Activated CD4-positive, alpha-beta T cell treated with anti-CD3 and anti-CD28 coated beads, Interleukin-2, amount 50 U/mL, for 16 hours (primary cell): ENCODE measurements at regions not wholly inside any gene's neighbourhood (a gene's known extent, or its start where the extent isn't known, plus 50 kb on each side); places are given as distances from the start of the nearest gene placed in this dataset.
"Not testable (repeated sequence)": the region's sequence is repeated elsewhere in the genome, so short reads cannot be mapped to it uniquely, and the experiment has no call there.

Source experiments
- DNase-seq: peaks from one replicate; pipeline ENCODE4 v3.0.0-alpha.2; 2020

- no peak for DNase-seq
These were observed 131.9 kb downstream of the NPR3 start for GRCh38 chr5:32842813-32843530.

DNA sequence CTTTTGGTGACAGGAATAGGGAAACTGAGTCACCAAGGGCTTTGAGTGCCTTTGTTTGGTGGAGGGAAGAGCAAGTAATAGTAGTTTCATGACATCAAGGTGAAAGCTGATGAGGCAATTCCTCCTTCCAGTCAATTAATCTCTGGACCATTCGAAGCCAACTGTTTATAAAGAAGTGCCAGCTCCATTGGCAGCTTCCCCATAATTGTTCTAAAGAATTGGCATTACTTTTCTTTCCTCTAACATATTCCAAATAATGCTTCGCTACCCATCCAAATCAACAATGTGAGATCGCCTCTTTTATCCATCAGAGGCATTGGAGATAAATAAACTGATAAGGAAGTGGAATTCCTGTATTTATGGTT, 132.4 kb downstream of the NPR3 start:
- no peak for DNase-seq

DNA sequence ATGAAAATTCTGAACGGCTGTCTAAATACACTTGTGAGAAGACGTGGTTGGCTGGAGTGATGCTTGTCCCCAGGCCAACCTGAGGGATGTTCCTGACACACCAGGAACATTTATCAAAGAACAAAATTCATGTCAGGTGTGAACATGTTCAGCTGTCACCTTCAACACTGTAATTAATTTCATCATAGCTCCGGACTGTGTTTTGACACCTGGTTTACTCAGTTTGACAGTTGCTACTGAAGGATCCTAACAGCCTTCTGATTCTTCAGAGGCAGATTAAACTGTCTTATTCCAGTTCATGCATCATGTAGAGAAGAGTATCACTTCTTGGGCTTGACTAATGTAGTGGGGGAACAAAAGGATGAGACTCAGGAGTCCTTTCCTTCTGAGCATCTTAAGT, 134.1 kb downstream of the NPR3 start:
- no peak for DNase-seq

GRCh38 chr5:32848120-32848519, 137.0 kb downstream of the NPR3 start:
- DNase-seq: no peak

GRCh38 chr5:32848681-32849080, 137.6 kb downstream of the NPR3 start:
- no peak for DNase-seq

GRCh38 chr5:32850817-32851496, 139.8 kb downstream of the NPR3 start:
- no peak for DNase-seq

- no peak for DNase-seq
These were observed 140.5 kb downstream of the NPR3 start for GRCh38 chr5:32851559-32852173.

GRCh38 chr5:32852535-32852934, 141.4 kb downstream of the NPR3 start:
- DNase-seq: no peak

- DNase-seq: no peak
These were observed 141.9 kb downstream of the NPR3 start for GRCh38 chr5:32852976-32853375.

- no peak for DNase-seq
These were observed 143.4 kb downstream of the NPR3 start for GRCh38 chr5:32854473-32854872.

- DNase-seq: no peak
These were observed 148.1 kb downstream of the NPR3 start for GRCh38 chr5:32859211-32859641.

GRCh38 chr5:32865475-32865874, 154.4 kb downstream of the NPR3 start:
- no peak for DNase-seq

- no peak for DNase-seq
These were observed 155.0 kb downstream of the NPR3 start for GRCh38 chr5:32866138-32866537.

- DNase-seq: no peak
These were observed 158.1 kb downstream of the NPR3 start for GRCh38 chr5:32869216-32869615.

DNA sequence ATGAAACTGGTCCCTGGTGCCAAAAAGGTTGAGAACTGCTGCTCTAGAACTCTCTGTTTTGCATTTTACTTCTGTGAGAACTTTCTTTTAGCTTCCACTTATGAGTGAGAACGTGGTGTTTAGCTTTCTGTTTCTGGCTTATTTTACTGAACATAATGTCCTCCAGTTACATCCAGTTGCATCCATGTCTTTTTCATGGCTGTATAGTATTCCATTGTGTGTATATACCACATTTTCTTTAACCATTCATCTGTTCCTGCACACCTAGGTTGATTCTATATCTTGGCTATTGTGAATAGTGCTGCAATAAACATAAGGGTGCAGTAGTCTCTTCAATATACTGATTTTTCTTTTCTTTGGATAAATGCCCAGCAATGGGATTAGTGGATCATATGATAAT, 165.7 kb downstream of the NPR3 start:
- DNase-seq: no peak

- not testable (repeated sequence) for DNase-seq
These were observed 168.2 kb downstream of the NPR3 start for GRCh38 chr5:32879364-32879763.

GRCh38 chr5:32880796-32881195, 169.7 kb downstream of the NPR3 start:
- no peak for DNase-seq

- DNase-seq: no peak
These were observed 176.3 kb downstream of the NPR3 start for GRCh38 chr5:32887390-32887789.

- DNase-seq: no peak
These were observed 178.0 kb downstream of the NPR3 start for GRCh38 chr5:32889078-32889477.

DNA sequence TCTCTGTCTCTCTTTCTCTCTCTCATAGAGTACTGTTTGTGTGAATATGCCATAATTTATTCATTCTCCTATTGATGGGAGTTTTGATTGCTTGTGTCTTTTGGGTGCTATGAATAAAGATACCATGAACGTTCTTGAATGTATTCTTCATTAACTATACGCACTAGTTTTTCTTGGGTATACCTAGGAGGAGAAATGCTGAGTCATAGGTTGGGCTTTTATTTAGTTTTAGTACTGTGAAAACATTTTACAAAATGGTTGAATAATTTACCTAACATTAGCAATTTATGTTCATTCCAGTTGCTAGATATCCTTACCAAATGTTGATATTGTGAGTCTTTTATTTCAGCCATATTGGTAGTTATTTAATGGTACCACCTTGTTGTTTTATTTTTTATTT, 192.5 kb downstream of the NPR3 start:
- no peak for DNase-seq

DNA sequence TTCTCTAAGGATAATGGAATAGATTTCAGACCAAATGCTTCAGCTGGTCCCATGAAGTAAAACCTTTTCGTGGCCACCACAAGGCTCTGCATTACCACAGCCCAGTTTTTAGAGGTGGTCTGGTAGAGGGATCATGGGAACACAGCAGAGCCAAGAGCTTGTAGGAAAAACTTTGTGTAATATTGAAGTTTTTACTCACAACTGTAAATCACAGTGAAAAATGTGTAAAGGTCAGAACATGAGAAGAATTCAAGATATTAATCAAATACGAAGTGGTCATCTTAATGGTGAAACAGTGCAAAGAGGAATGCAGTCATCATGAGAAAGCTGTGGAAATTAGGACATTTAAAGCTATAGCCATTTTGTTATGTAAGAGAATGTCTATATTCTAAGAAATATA, 197.5 kb downstream of the NPR3 start:
- no peak for DNase-seq

DNA sequence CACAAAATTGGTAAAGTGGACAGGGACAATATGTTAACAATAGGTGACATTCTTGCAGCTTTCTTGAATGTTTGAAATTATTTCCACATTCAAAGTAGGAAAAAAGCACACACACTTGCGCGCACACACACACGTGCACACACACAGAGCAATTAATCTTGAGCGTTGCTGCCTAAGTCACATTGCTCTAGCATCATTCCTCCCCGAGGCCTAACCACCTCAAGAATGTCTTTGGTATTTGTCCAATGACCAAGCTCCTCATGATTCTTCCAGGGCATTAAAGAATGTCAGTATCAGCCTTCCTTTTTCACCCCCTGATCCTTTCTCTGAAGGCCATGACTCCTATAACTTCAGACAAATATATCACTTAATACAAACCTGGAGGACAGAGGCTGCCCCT, 198.1 kb downstream of the NPR3 start:
- DNase-seq: no peak

DNA sequence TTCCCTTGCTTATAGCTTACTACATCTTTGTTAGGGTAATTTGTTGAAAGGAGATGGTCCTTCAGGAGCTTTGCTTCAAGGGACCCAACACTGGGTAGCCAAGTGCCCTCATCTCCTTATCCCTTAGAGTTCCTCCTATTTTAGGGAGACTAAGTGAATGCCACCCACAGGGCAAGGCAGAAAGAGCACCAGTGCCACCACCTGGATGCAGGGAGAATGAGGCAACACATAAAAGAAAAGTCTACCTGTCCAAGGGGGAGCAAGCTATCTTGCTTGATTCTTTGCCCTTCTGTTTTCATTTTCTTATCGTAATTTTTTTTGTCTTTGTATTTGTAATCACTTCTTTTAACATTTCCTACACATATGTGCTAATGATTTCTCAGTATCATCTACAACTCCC, 205.5 kb downstream of the NPR3 start:
- DNase-seq: no peak

DNA sequence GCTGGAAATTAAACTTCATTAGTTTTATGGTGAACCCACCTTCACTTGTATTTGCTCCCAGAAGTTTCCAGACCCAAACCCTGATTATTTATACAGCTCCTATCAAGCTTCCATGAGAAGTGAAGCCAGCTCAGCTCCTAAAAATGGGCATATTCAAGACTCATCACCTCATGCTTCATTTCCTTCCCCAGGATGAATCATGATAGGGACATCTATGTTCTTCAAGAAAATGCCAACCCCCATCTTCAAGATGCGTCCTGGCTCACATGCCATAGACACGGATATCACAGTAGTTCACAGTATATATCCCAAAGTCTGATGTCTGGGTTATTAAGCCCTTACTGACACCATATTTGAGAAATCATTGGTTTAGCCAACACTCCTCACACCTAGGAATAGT, 217.6 kb downstream of the NPR3 start:
- no peak for DNase-seq
